ENCODE measurements at regions not wholly inside any gene's neighbourhood (a gene's known extent, or its start where the extent isn't known, plus 50 kb on each side); places are given as distances from the start of the nearest gene placed in this dataset.

GRCh38 chr5:62938927-62939326, 360.3 kb downstream of the LRRC70 start (continued):
- TF ChIP-seq CHD2 (IDR thresholded peaks at IDR 0.05; ENCODE audit: borderline replicate concordance, low read depth, low read length), result no peak
- TF ChIP-seq SP1 (IDR thresholded peaks at IDR 0.05; ENCODE audit: low read depth, low read length), result no peak
- no peak for TF ChIP-seq BHLHE40 (IDR thresholded peaks at IDR 0.05; ENCODE audit: borderline replicate concordance in 1 of 2, low read depth in 2 of 2, low read length in 1 of 2)

- Histone ChIP-seq H4K20me1 (ENCODE audit: control insufficient read depth, insufficient read depth) (no peaks in the 10 kb centered on the region), H3K4me3 (no peak overlapping the region), H3K9me3 (replicated peaks; ENCODE audit: control insufficient read depth, insufficient read depth, low read length) (no peaks in the 10 kb centered on the region), H2AFZ (ENCODE audit: control insufficient read depth, low read depth, low read length) (no peak overlapping the region), H3K27me3 (replicated peaks in 1 of 2; ENCODE audit: control insufficient read depth in 2 of 2, insufficient read depth in 2 of 2, low read length in 1 of 2) (no peaks in the 10 kb centered on the region), H3K27ac (ENCODE audit: control insufficient read depth, insufficient read depth) (no peak overlapping the region), H3K9ac (ENCODE audit: control insufficient read depth, insufficient read depth, low read length) (no peak overlapping the region), H3K79me2 (ENCODE audit: control insufficient read depth, insufficient read depth, low read length) (no peaks in the 10 kb centered on the region), H3K4me1 (ENCODE audit: control insufficient read depth, insufficient read depth, low read length) (no peaks in the 10 kb centered on the region), H3K36me3 (ENCODE audit: control insufficient read depth in 2 of 2, insufficient read depth in 2 of 2, low read length in 1 of 2) (no peaks in the 10 kb centered on the region), H3K4me2 (ENCODE audit: control insufficient read depth, insufficient read depth) (no peak overlapping the region)
- intact Hi-C loops (cut with micrococcal nuclease; ENCODE audit: unreplicated experiment), result no loop called here
- in situ Hi-C loops (cut with MboI), result no loop called here
- ChIA-PET POLR2A (no interaction called here), SMC1A (ENCODE audit: uncharacterized antibody, unreplicated experiment) (no interaction called here), CTCF (no interaction called here), RAD21 (ENCODE audit: unreplicated experiment) (no interaction called here)
- BruUV-seq (replicated peaks), result no TSS peak
- 0% methylated on average over 3 of the region's 3 CpGs for WGBS (ENCODE audit: insufficient coverage, insufficient replicate concordance, low lambda C conversion rate, missing lambda C conversion rate)
- ATAC-seq (no peak), FAIRE-seq (no peak), DNase-seq (ENCODE audit: low read depth, low spot score) (no peak)
- TF ChIP-seq SMC3 (IDR thresholded peaks at IDR 0.05; ENCODE audit: borderline replicate concordance, low read length) (no peak), RAD51 (IDR thresholded peaks at IDR 0.05) (no peak), WRNIP1 (IDR thresholded peaks at IDR 0.05; ENCODE audit: borderline replicate concordance, low read depth, low read length) (no peak), POU2F2 (IDR thresholded peaks at IDR 0.05; ENCODE audit: borderline replicate concordance, low read depth, low read length) (no peak), NBN (IDR thresholded peaks at IDR 0.05) (no peak), RCOR1 (conservative IDR thresholded peaks at IDR 0.05; ENCODE audit: low read depth, low read length) (no peak), BCL3 (IDR thresholded peaks at IDR 0.05; ENCODE audit: borderline replicate concordance, insufficient read depth, low read depth, low read length, poor library complexity, severe bottlenecking) (no peak), ZNF622 (IDR thresholded peaks at IDR 0.05) (no peak)
These were observed 359.3 kb downstream of the LRRC70 start for GRCh38 chr5:62937661-62938558.

Data from GM12878 (cell line).